ENCODE measurements at regions not wholly inside any gene's neighbourhood (a gene's known extent, or its start where the extent isn't known, plus 50 kb on each side); places are given as distances from the start of the nearest gene placed in this dataset.
"Not testable (repeated sequence)": the region's sequence is repeated elsewhere in the genome, so short reads cannot be mapped to it uniquely, and the experiment has no call there.

- not testable (repeated sequence) for DNase-seq (ENCODE audit: low read depth)
Measured at GRCh38 chr2:242006091-242006634, 136.6 kb downstream of the RTP5 start.

DNA sequence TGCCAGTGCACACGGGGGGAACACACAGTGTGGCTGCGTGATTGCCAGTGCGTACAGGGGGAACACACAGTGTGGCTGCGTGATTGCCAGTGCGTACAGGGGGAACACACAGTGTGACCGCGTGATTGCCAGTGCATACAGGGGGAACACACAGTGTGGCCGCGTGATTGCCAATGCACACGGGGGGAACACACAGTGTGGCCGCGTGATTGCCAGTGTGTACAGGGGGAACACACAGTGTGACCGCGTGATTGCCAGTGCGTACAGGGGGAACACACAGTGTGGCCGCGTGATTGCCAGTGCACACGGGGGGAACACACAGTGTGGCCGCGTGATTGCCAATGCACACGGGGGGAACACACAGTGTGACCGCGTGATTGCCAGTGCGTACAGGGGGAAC lies 139.4 kb downstream of the RTP5 start:
- DNase-seq (ENCODE audit: low read depth): not testable (repeated sequence)

DNA sequence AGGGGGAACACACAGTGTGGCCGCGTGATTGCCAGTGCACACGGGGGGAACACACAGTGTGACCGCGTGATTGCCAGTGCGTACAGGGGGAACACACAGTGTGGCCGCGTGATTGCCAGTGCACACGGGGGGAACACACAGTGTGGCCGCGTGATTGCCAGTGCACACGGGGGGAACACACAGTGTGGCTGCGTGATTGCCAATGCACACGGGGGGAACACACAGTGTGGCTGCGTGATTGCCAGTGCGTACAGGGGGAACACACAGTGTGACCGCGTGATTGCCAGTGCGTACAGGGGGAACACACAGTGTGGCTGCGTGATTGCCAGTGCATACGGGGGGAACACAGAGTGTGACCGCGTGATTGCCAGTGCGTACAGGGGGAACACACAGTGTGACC lies 140.3 kb downstream of the RTP5 start:
- not testable (repeated sequence) for DNase-seq (ENCODE audit: low read depth)

DNA sequence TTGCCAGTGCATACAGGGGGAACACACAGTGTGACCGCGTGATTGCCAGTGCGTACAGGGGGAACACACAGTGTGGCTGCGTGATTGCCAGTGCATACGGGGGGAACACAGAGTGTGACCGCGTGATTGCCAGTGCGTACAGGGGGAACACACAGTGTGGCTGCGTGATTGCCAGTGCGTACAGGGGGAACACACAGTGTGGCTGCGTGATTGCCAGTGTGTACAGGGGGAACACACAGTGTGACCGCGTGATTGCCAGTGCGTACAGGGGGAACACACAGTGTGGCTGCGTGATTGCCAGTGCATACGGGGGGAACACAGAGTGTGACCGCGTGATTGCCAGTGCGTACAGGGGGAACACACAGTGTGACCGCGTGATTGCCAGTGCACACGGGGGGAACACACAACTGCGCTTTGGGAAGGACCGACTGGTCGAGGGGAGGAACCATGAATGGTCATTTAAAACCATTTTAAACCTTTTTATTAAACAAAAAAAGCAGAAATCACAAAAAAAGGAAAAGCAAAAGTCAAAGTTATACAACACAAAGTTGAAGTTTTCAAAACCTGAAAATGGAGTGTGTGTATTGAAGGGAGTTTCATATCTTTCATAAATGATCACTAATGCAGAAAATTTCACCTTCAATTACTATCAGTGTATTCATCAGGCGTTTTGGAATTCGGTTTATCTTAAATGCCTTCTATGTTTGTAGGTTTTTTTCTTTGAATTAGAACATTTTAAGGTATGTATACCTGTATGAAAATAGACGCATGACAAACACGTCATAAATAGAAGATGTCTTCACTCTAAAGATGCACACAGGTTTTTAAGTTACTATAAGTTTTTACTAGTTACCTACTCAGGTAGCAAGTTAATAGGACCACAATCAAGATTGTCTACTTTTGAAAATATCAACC lies 141.0 kb downstream of the RTP5 start:
- DNase-seq (ENCODE audit: low read depth): not testable (repeated sequence)

DNA sequence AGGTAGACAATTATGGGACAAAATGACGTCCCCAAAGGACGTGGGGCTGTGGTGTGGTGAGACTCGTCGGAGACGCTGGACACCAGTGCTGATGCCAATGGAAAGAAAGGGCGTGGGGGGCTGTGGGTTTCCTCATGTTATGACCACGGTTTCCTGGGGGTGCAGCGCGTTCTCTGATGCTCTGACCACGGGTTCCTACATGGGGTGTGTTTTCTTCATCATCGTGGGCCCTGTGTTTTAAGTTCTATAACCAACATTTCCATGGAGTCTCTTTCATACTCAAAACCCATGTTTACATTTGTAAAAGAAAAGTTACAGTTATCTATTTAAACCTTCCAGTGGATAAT lies 141.6 kb downstream of the RTP5 start:
- DNase-seq (ENCODE audit: low read depth): no peak

DNA sequence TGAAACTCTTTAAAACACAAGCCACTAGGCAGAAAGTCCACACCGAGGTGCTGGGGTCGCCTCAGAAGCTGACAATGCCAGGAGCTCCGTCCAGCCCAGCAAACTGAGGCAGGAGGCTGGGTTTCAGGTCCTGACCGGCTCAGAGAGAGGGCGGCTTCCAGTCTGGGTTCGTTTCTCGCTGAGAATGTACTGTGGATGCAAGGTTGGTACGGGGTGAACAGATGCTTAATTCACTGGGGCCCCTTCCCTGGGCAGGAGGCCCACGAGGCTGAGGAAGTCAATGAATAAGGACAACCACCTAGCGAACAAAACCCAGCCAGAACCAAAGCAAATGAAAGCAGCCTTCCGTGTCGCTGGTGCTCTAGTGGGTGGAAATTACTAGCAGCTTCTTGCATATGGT lies 142.0 kb downstream of the RTP5 start:
- no peak for DNase-seq (ENCODE audit: low read depth)

GRCh38 chr2:242011991-242012764 lies 142.6 kb downstream of the RTP5 start:
- no peak for DNase-seq (ENCODE audit: low read depth)

GRCh38 chr2:242012956-242013764 lies 143.6 kb downstream of the RTP5 start:
- DNase-seq (ENCODE audit: low read depth): no peak

- no peak for DNase-seq (ENCODE audit: low read depth)
Measured at GRCh38 chr2:242013771-242014170, 144.2 kb downstream of the RTP5 start.

DNA sequence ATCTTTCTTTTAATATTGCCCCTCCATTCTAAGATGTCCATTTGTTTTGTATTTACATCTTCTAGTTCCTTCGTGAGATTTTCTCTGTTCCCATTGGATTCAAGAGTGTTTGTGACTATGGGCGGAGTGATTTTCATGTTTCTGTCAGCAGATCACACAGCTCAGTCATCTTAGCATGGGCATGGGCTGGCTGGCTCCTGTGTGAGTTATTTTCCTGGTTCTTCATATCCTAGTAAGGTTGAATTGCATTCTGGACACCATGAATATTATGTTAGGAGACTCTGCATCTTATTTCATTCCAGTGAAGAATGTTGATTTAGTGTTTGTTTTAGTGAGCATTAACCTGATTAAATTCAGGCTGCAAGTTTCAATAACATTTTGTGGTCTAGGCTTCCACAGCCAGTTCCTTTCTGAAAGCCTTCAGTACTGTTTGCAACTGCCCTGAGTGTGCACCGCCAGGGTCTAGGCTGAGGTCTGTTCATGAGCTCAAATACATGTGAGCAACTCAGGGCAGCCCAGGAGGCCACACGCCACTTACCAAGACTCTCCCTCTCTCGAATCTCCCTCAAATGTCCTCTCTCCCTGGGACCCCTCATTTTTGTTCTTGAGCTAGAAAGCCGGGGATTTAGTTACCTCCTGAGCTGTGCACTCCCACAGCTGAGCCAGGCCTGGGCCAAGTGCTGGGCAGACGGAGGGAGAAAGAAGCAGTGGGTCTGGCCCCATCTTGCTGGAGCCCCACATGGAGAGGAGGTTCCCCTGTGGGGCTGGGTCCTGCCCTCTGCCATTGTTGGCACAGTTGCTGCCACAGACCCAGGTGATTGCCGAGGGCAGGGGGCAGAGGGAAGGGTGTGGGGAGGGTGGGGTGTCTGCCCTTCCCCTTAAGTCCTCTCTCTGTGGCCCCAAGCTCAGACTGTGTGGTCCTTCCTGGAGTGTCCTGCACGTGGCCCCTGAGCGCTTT lies 145.9 kb downstream of the RTP5 start:
- no peak for DNase-seq (ENCODE audit: low read depth)

DNA sequence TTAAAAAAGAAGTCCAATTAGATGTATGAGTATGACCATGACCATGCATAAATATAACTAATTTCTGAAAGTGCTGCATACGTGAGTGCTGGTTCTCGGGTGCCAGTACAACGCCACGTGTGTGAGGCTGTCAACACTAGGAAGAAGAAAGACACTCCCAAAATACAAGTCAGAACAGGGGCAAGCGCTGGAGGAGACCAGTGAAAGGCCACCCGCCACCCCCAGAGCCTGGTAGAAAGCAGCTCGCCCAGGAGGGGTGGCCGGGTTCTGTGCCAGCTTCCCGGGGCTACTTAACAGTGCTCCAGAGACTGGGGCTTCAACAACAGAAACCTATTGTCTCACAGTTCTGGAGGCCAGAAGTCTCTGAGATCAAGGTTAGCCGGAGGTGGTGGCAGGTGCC lies 147.6 kb downstream of the RTP5 start:
- DNase-seq (ENCODE audit: low read depth): no peak

DNA sequence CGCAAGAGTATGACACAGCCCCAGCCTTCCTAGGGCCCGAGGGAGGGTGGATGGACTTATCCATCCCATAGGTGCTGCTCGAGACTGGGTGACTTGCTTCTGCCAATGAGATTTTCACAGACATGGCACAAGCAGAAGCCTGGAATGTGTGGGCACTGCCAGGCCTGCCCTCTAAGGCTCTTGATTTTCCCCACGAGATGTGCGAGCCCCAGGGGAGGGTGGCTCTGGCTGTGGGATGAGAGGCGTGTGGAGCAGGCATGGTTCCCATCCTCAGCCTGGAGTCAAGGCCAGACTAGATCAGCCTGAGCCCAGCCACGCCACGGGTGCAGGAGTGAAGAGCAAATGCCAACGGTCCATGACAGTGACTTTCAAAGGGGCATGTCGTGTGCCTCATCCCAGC lies 148.9 kb downstream of the RTP5 start:
- not testable (repeated sequence) for DNase-seq (ENCODE audit: low read depth)

DNA sequence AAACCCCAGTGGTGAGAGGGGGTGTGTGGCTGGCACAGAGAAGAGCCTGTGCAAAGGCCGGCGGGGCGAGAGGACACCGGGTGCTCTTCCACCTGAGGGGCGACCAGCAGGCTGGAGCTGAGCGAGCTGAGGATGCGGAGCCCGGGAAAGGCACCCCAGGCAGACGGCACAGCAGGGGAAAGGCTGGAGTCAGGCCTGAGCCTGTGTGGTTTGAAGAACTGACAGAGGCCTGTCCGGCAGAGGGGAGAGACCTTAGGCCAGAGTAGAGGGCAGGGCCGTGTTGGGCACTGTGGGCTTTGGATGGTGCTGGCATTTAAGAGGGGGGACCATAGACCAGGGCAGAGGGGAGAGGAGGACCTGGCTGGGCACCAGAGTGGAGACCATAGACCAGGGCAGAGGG lies 149.8 kb downstream of the RTP5 start:
- DNase-seq (ENCODE audit: low read depth): no peak

- no peak for DNase-seq (ENCODE audit: low read depth)
Measured at GRCh38 chr2:242020196-242021004, 150.9 kb downstream of the RTP5 start.

DNA sequence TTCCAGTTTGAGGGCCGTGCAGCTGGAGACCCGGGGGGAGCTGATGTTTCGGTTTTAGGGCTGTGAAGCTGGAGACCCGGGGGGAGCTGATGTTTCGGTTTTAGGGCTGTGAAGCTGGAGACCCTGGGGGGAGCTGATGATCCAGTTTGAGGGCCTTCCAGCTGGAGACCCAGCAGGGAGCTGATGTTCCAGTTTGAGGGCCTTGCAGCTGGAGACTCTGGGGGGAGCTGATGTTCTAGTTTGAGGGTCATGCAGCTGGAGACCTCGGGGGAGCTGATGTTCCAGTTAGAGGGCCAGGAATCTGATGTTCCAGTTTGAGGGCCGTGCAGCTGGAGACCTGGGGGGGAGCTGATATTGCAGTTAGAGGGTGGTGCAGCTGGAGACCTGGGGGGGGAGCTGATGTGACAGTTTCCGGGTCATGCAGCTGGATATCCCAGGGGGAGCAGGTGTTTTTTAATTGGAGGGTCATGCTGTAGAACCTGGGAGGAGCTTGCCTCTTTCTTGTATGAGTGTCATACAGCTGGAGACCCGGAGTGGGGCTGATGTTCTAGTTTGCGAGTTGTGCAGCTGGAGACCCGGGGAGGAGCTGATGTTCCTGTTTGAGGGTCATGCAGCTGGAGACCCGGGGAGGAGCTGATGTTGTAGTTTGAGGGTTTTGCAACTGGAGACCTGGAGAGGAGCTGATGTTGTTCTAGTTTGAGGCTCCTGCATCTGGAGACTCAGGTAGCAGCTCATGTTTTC lies 153.2 kb downstream of the RTP5 start:
- no peak for DNase-seq (ENCODE audit: low read depth)

DNA sequence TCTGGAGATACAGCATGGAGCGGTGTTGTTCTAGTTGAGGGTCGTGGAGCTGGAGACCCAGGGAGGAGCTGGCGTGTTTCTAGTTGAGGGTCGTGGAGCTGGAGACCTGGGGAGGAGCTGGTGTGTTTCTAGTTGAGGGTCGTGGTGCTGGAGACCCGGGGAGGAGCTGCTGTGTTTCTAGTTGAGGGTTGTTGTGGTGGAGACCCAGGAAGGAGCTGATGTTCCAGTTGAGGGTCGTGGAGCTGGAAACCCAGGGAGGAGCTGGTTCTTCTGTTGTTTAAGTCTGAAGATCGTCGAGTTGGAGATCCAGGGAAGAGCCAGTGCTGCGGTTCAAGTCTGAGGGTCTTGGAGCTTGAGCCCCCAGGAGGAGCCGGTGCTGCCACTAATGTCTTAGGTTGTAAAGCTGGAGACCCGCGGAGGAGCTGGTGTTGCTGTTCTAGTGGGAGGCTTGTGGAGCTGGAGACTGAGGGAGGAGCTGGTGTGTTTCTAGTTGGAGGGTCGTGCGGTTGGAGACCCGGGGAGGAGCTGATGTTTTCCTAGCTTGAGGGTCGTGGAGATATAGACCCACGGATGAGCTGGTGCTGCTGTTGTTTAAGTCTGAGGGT lies 155.3 kb downstream of the RTP5 start:
- DNase-seq (ENCODE audit: low read depth): no peak

DNA sequence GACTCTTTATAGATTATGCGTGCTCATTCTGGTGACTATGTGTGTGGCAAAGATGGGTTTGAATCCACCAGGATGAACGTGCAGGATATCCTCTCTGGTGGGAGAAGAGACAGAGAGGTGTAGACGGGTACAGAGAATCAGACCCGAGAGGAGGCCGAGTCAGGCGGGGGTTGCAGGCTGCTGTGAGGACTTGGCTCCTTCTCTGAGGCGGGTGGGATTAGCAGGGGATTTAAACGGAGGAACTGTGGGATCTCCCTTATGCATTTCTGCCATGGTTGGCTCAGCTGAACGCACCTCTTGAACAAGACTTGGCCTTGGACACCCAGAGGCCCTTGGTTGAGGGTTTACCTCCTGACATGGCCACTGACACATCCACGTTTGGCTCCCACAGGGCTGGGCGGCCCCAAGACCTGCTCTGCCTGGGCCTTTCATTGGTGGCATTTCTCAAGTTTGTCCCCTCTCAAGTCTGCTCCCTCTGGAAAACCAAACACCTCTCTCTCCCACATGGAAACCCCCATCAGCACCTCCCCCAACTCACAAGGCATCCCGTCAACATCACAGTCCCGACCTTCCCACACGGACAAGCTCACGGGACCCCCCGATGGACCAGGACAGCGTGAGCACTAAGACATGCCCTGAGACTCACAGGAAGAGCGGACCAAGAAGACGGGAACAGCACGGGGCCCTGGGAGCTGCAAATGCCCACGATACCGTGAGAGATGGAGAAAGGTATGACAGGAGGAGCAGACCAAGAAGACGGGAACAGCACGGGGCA lies 158.3 kb downstream of the RTP5 start:
- no peak for DNase-seq (ENCODE audit: low read depth)

Measured in stimulated activated CD8-positive, alpha-beta memory T cell treated with anti-CD3 and anti-CD28 coated beads, Interleukin-7, amount 100 ng/mL, for 24 hours (primary cell).